Panc1 (cell line): ENCODE measurements at regions not wholly inside any gene's neighbourhood (a gene's known extent, or its start where the extent isn't known, plus 50 kb on each side); places are given as distances from the start of the nearest gene placed in this dataset.

Source experiments
- ATAC-seq: fragments of 200-7000 bp; cut with Tn5 transposase; 2 replicates; pipeline ENCODE4 v1.9.1; 2020; ENCODE audit warnings: mild to moderate bottlenecking, moderate library complexity
- BruUV-seq: library from RNA; stranded (reverse); fragments of 400-500 nt; replicated peaks from 2 replicates; lab custom pipeline; 2021; lab: Mats Ljungman, UMichigan
- CTCF ChIA-PET: fragments of 300-600 bp; sonication (Branson Sonifier 250); formaldehyde crosslinking; loops from one replicate; lab custom pipeline; 2022; ENCODE audit warnings: antibody characterized with exemption; lab: Charles Lee
- POLR2A ChIA-PET: fragments of 300-600 bp; sonication (Branson Sonifier 250); formaldehyde crosslinking; loops from one replicate; lab custom pipeline; 2022; ENCODE audit warnings: antibody characterized with exemption; lab: Charles Lee
- DNase-seq: peaks from one replicate; pipeline ENCODE4 v3.0.0-alpha.2; 2010; ENCODE audit warnings: low read depth, low spot score
- H3K27ac ChIP-seq: 2 replicates; pipeline ENCODE4 v1.5.1; 2011; ENCODE audit warnings: mild to moderate bottlenecking, low read length, inconsistent platforms
- H3K27me3 ChIP-seq: fragments of 200-500 bp; sonication (Bioruptor generic); 2 replicates; pipeline ENCODE4 v1.6.0; 2014; ENCODE audit warnings: low read length, inconsistent platforms; ENCODE audit not compliant: control insufficient read depth, insufficient read depth
- H3K36me3 ChIP-seq: fragments of 200-500 bp; sonication (Bioruptor generic); 2 replicates; pipeline ENCODE4 v1.5.1; 2014; ENCODE audit warnings: inconsistent platforms, mild to moderate bottlenecking, low read length, moderate library complexity; ENCODE audit not compliant: control insufficient read depth, insufficient read depth
- H3K4me1 ChIP-seq: 2 replicates; pipeline ENCODE4 v1.5.1; 2011; ENCODE audit warnings: inconsistent platforms, mild to moderate bottlenecking, low read length, moderate library complexity; ENCODE audit not compliant: control insufficient read depth, insufficient read depth
- H3K4me3 ChIP-seq, 2 experiments: 2 replicates each; pipeline ENCODE4 v1.5.1; 2011 to 2012; ENCODE audit warnings: low read depth in 2 of 2, low read length in 2 of 2, mild to moderate bottlenecking in 2 of 2, inconsistent platforms in 1 of 2, moderate library complexity in 1 of 2
- H3K9me3 ChIP-seq: fragments of 200-500 bp; sonication (Bioruptor generic); 2 replicates; pipeline ENCODE4 v1.5.1; 2014; ENCODE audit warnings: low read depth, mild to moderate bottlenecking, inconsistent platforms, low read length, moderate library complexity; ENCODE audit not compliant: control insufficient read depth, insufficient read depth
- CTCF ChIP-seq: fragments of 450-650 bp; IDR thresholded peaks from 2 replicates; pipeline ENCODE4 v1.5.1; 2017; ENCODE audit warnings: mild to moderate bottlenecking
- POLR2AphosphoS5 ChIP-seq: IDR thresholded peaks from 2 replicates; pipeline ENCODE4 v1.6.1; 2012; ENCODE audit warnings: mild to moderate bottlenecking, low read depth, low read length, moderate library complexity
- REST ChIP-seq, 2 experiments: IDR thresholded peaks; 2 replicates each; pipeline ENCODE4 v1.6.1; 2011 to 2012; ENCODE audit warnings: low read depth in 2 of 2, control low read depth in 1 of 2, low read length in 1 of 2, mild to moderate bottlenecking in 1 of 2, moderate library complexity in 1 of 2; ENCODE audit not compliant: insufficient read depth in 1 of 2
- SIN3A ChIP-seq: IDR thresholded peaks from 2 replicates; pipeline ENCODE4 v1.6.1; 2012; ENCODE audit warnings: low read depth, mild to moderate bottlenecking, low read length, moderate library complexity, borderline replicate concordance; ENCODE audit not compliant: insufficient read depth
- TCF7L2 ChIP-seq: IDR thresholded peaks from 2 replicates; pipeline ENCODE4 v1.6.1; 2011; ENCODE audit warnings: mild to moderate bottlenecking, low read depth, low read length, inconsistent platforms
- in situ Hi-C: cut with HindIII; loops from 2 replicates; pipeline ENCODE4 v1.10.0; 2016; ENCODE audit warnings: low sequenced_read_pairs, low pct_unique_long_range_greater_than_20kb
- intact Hi-C: fragments of 100-400 bp; cut with micrococcal nuclease; formaldehyde crosslinking; loops from one replicate; pipeline ENCODE4 v1.10.0; 2022; ENCODE audit not compliant: unreplicated experiment

DNA sequence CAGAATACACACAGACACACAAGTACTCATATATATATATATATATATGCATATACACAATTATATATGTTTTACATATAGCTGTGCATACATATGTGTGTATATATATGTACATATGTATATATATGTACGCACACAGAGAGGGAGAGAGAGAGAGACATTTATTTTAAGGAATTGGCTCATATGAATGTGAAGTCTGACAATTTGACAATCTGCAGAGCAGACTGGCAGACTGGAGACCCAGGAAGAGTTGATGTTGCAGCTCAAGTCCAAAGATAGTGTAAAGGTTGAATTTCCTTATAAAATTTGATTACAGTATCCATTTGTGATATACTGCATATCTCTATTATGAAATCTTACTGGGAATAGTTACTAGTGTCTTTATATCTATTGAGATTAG is 1330.3 kb upstream of the CADM2 start:
- ChIA-PET POLR2A (interaction anchor here (0.7 kb wide), 1 partner anchor 83 kb away, joined by 3 read pairs; no protein-coding TSS in a partner anchor), CTCF (no interaction called here)
- no peak overlapping the region for H3K27ac ChIP-seq
- no peak overlapping the region for H3K4me3 ChIP-seq
- BruUV-seq = no TSS peak
- no peaks in the 10 kb centered on the region for H3K4me1 ChIP-seq
- no peak for ATAC-seq
- H3K27me3 ChIP-seq = no peaks in the 10 kb centered on the region
- in situ Hi-C loops = no loop called here
- no peak for TF ChIP-seq CTCF
- no peak for TF ChIP-seq TCF7L2
- TF ChIP-seq POLR2AphosphoS5 = no peak
- TF ChIP-seq REST (IDR thresholded peaks at IDR 0.05; ENCODE audit: insufficient read depth in 1 of 2, low read depth in 2 of 2, low read length in 1 of 2) = no peak
- no peak for TF ChIP-seq SIN3A
- DNase-seq = no peak
- intact Hi-C loops = no loop called here
- no peaks in the 10 kb centered on the region for H3K9me3 ChIP-seq
- no peaks in the 10 kb centered on the region for H3K36me3 ChIP-seq

DNA sequence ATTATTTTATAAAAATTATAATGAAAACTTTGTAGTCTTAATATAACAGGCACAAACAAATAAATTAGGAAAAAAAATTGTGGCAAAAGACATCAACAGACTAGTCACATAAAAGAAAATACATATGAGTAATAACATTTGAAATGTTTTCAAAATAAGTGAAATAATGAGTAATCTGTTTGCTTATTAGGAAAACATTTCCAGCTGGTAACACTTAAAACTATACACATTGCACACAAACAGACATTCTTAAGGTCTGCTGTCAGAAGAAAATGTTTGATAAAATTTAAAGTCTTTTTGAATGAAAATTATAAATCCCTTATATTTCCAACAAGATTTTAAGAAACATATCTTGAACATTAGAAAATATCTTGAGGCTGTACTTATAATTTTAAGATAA is 1326.3 kb upstream of the CADM2 start:
- intact Hi-C loops (no loop called here), in situ Hi-C loops (no loop called here)
- no peaks in the 10 kb centered on the region for H3K4me1 ChIP-seq
- ChIA-PET CTCF (no interaction called here), POLR2A (no interaction called here)
- no TSS peak for BruUV-seq
- no peaks in the 10 kb centered on the region for H3K27me3 ChIP-seq
- H3K9me3 ChIP-seq = no peaks in the 10 kb centered on the region
- no peaks in the 10 kb centered on the region for H3K36me3 ChIP-seq
- DNase-seq (no peak), ATAC-seq (no peak)
- no peak overlapping the region for H3K27ac ChIP-seq
- TF ChIP-seq CTCF (no peak), REST (IDR thresholded peaks at IDR 0.05; ENCODE audit: insufficient read depth in 1 of 2, low read depth in 2 of 2, low read length in 1 of 2) (no peak), POLR2AphosphoS5 (no peak), SIN3A (no peak), TCF7L2 (no peak)
- H3K4me3 ChIP-seq = no peak overlapping the region
